WTC11 (cell line): ENCODE measurements at regions not wholly inside any gene's neighbourhood (a gene's known extent, or its start where the extent isn't known, plus 50 kb on each side); places are given as distances from the start of the nearest gene placed in this dataset.
"Not testable (repeated sequence)": the region's sequence is repeated elsewhere in the genome, so short reads cannot be mapped to it uniquely, and the experiment has no call there.

Source experiments
- AR ChIP-seq: fragments of 250-450 bp; sonication (Bioruptor Pico); IDR thresholded peaks from 2 replicates; pipeline ENCODE4 v1.9.0; 2021; ENCODE audit warnings: mild to moderate bottlenecking
- ARID4B ChIP-seq: sonication (generic); formaldehyde crosslinking; IDR thresholded peaks from 2 replicates; pipeline ENCODE4 v1.8.0; 2023; ENCODE audit warnings: missing genetic modification reagents, mild to moderate bottlenecking, borderline replicate concordance
- CTCF ChIP-seq: fragments of 200-600 bp; IDR thresholded peaks from 2 replicates; pipeline ENCODE4 v1.8.0; 2022; ENCODE audit warnings: antibody characterized with exemption
- ZNF317 ChIP-seq: sonication (generic); formaldehyde crosslinking; IDR thresholded peaks from 2 replicates; pipeline ENCODE4 v1.8.1; 2023; ENCODE audit warnings: low read depth, mild to moderate bottlenecking, moderate library complexity, missing genetic modification reagents, borderline replicate concordance

- not testable (repeated sequence) for TF ChIP-seq ARID4B; CTCF; ZNF317 (CRISPR knock-in tag); AR (CRISPR knock-in tag)
Measured at GRCh38 chr1:183081-183480, 268.4 kb downstream of the OR4F29 start.
